HEK293T (cell line): ENCODE measurements at regions not wholly inside any gene's neighbourhood (a gene's known extent, or its start where the extent isn't known, plus 50 kb on each side); places are given as distances from the start of the nearest gene placed in this dataset.

Experiments used
- BHLHE40 ChIP-seq: fragments of 450-650 bp; IDR thresholded peaks from 2 replicates; pipeline ENCODE4 v1.6.1; 2016; ENCODE audit warnings: mild to moderate bottlenecking, moderate library complexity, borderline replicate concordance
- ELF4 ChIP-seq: fragments of 450-650 bp; IDR thresholded peaks from 2 replicates; pipeline ENCODE4 v1.6.1; 2017; ENCODE audit warnings: antibody characterized with exemption
- FOXM1 ChIP-seq: fragments of 450-650 bp; IDR thresholded peaks from 2 replicates; pipeline ENCODE4 v1.6.1; 2017; ENCODE audit warnings: mild to moderate bottlenecking, borderline replicate concordance
- SP1 ChIP-seq: fragments of 450-650 bp; IDR thresholded peaks from 2 replicates; pipeline ENCODE4 v1.6.1; 2017
- SUZ12 ChIP-seq: fragments of 450-650 bp; IDR thresholded peaks from 2 replicates; pipeline ENCODE4 v1.6.1; 2016; ENCODE audit warnings: mild to moderate bottlenecking
- TARDBP ChIP-seq: fragments of 450-650 bp; IDR thresholded peaks from 2 replicates; pipeline ENCODE4 v1.6.1; 2016

GRCh38 chr6:74479960-74480359 is 725.9 kb downstream of the COL12A1 start:
- no peak for TF ChIP-seq TARDBP
- no peak for TF ChIP-seq SP1
- no peak for TF ChIP-seq ELF4
- TF ChIP-seq BHLHE40, result no peak
- TF ChIP-seq SUZ12, result no peak
- no peak for TF ChIP-seq FOXM1
